Neural progenitor cell (in vitro differentiated cells): ENCODE measurements at regions not wholly inside any gene's neighbourhood (a gene's known extent, or its start where the extent isn't known, plus 50 kb on each side); places are given as distances from the start of the nearest gene placed in this dataset.

Source experiments
- EZH2phosphoT487 ChIP-seq: fragments of 200-600 bp; sonication (generic); IDR thresholded peaks from 2 replicates; pipeline ENCODE4 v1.6.1; 2017; ENCODE audit warnings: antibody characterized with exemption
- TF ChIP-seq, protein P1 (sequence below): fragments of 200-600 bp; sonication (generic); IDR thresholded peaks from 2 replicates; pipeline ENCODE4 v1.5.1; 2017; ENCODE audit warnings: antibody characterized with exemption, mild to moderate bottlenecking

- TF ChIP-seq, protein P1, sequence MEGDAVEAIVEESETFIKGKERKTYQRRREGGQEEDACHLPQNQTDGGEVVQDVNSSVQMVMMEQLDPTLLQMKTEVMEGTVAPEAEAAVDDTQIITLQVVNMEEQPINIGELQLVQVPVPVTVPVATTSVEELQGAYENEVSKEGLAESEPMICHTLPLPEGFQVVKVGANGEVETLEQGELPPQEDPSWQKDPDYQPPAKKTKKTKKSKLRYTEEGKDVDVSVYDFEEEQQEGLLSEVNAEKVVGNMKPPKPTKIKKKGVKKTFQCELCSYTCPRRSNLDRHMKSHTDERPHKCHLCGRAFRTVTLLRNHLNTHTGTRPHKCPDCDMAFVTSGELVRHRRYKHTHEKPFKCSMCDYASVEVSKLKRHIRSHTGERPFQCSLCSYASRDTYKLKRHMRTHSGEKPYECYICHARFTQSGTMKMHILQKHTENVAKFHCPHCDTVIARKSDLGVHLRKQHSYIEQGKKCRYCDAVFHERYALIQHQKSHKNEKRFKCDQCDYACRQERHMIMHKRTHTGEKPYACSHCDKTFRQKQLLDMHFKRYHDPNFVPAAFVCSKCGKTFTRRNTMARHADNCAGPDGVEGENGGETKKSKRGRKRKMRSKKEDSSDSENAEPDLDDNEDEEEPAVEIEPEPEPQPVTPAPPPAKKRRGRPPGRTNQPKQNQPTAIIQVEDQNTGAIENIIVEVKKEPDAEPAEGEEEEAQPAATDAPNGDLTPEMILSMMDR: no peak
- TF ChIP-seq EZH2phosphoT487: no peak
Observed at GRCh38 chr4:15260758-15261157, 167.1 kb upstream of the C1QTNF7 start.
